H1 (cell line): ENCODE measurements at regions not wholly inside any gene's neighbourhood (a gene's known extent, or its start where the extent isn't known, plus 50 kb on each side); places are given as distances from the start of the nearest gene placed in this dataset.

ENCODE experiments used
- CHD7 ChIP-seq: fragments of 300-600 bp; sonication (generic); IDR thresholded peaks from 2 replicates; pipeline ENCODE4 v1.7.1; 2012; ENCODE audit warnings: low read length, moderate library complexity, mild to moderate bottlenecking, inconsistent platforms; ENCODE audit not compliant: insufficient replicate concordance
- KDM5A ChIP-seq: fragments of 200-600 bp; IDR thresholded peaks from 2 replicates; pipeline ENCODE4 v1.7.1; 2012; ENCODE audit warnings: mild to moderate bottlenecking, low read length, inconsistent platforms, mixed read lengths
- TAF7 ChIP-seq: optimal IDR thresholded peaks from 2 replicates; pipeline ENCODE3; 2011; ENCODE audit warnings: low read depth, mild to moderate bottlenecking, inconsistent platforms, low read length, moderate library complexity, borderline replicate concordance

DNA sequence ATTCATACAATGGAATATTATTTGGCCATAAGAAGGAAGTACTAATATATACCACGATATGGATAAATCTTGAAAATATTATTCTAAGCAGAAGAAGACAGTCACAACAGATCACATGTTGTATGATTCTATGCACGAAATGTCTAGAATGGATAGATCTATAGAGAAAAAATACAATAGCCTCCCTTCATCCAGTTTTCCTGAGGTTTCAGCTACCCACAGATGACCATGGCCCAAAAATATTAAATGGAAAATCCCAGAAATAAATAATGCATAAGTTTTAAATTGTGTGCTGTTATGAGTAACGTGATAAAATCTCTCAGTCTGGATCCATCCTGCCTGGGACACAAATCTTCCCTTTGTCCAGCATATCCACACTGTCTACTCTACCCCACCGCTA lies 162.2 kb upstream of the ST8SIA2 start (continued):
- TF ChIP-seq CHD7 = no peak
- no peak for TF ChIP-seq KDM5A
- no peak for TF ChIP-seq TAF7
- TF ChIP-seq, all 59 proteins: peak for 0
